H1 (cell line): ENCODE measurements at regions not wholly inside any gene's neighbourhood (a gene's known extent, or its start where the extent isn't known, plus 50 kb on each side); places are given as distances from the start of the nearest gene placed in this dataset.

Experiments used
- CTCF ChIA-PET: fragments of 300-600 bp; sonication (Branson Sonifier 250); formaldehyde crosslinking; loops from one replicate; lab custom pipeline; 2021; ENCODE audit not compliant: partially characterized antibody; lab: Charles Lee
- POLR2A ChIA-PET: fragments of 300-600 bp; sonication (Branson Sonifier 250); formaldehyde crosslinking; loops from one replicate; lab custom pipeline; 2021; ENCODE audit warnings: inconsistent platforms; ENCODE audit not compliant: partially characterized antibody; lab: Charles Lee
- DNase-seq, 2 experiments: peaks; one replicate each; pipeline versions ENCODE4 v3.0.0 to v3.0.0-alpha.2; 2010 to 2022; ENCODE audit warnings: low spot score in 2 of 2, low read depth in 1 of 2, mixed read lengths in 1 of 2
- FAIRE-seq: peaks from 2 replicates; lab custom pipeline; 2011; peaks lifted over from hg19 to GRCh38; lab: Jason Lieb, UNC
- H2AFZ ChIP-seq: 2 replicates; pipeline ENCODE4 v1.8.1; 2012; ENCODE audit warnings: low read length, inconsistent platforms
- H2AK5ac ChIP-seq: 2 replicates; pipeline ENCODE4 v1.6.1; 2013; ENCODE audit warnings: low read depth, low read length
- H2BK120ac ChIP-seq: replicated peaks from 2 replicates; pipeline ENCODE3; 2013; ENCODE audit warnings: low read depth, low read length, inconsistent platforms
- H2BK12ac ChIP-seq: 2 replicates; pipeline ENCODE4 v1.6.1; 2013; ENCODE audit warnings: low read depth, low read length
- H2BK15ac ChIP-seq: 2 replicates; pipeline ENCODE4 v1.6.1; 2013; ENCODE audit warnings: low read length
- H2BK20ac ChIP-seq: 2 replicates; pipeline ENCODE4 v1.6.1; 2013; ENCODE audit warnings: low read length
- H2BK5ac ChIP-seq: 2 replicates; pipeline ENCODE4 v1.6.1; 2013; ENCODE audit warnings: low read depth, low read length
- H3K14ac ChIP-seq: 2 replicates; pipeline ENCODE4 v1.6.1; 2013; ENCODE audit warnings: inconsistent platforms; ENCODE audit not compliant: insufficient read length
- H3K18ac ChIP-seq: 2 replicates; pipeline ENCODE4 v1.6.1; 2013; ENCODE audit warnings: low read length; ENCODE audit errors: extremely low read depth
- H3K23ac ChIP-seq: 2 replicates; pipeline ENCODE4 v1.6.1; 2013; ENCODE audit warnings: inconsistent platforms; ENCODE audit not compliant: insufficient read length
- H3K23me2 ChIP-seq: 2 replicates; pipeline ENCODE4 v1.6.1; 2013; ENCODE audit warnings: low read depth, low read length
- H3K27ac ChIP-seq: 2 replicates; pipeline ENCODE4 v1.6.1; 2011; ENCODE audit warnings: low read depth, low read length, inconsistent platforms
- H3K27me3 ChIP-seq, 4 experiments: replicated peaks in 1 of 4; 1 replicate in 1 of 4; 2 replicates in 3 of 4; pipeline versions ENCODE4 v1.6.1 to v1.8.1; 2011 to 2013; ENCODE audit warnings: low read length in 3 of 4, mild to moderate bottlenecking in 3 of 4, inconsistent platforms in 2 of 4, mixed read lengths in 2 of 4, moderate library complexity in 1 of 4; ENCODE audit not compliant: control insufficient read depth in 3 of 4, insufficient read depth in 3 of 4; ENCODE audit errors: extremely low read depth in 1 of 4
- H3K36me3 ChIP-seq, 4 experiments: 2 replicates each; pipeline versions ENCODE4 v1.6.1 to v1.8.1; 2011 to 2013; ENCODE audit warnings: mild to moderate bottlenecking in 4 of 4, low read length in 3 of 4, moderate library complexity in 2 of 4, control low read depth in 1 of 4, inconsistent platforms in 1 of 4; ENCODE audit not compliant: insufficient read depth in 4 of 4, control insufficient read depth in 2 of 4
- H3K4ac ChIP-seq: replicated peaks from 2 replicates; pipeline ENCODE3; 2013; ENCODE audit warnings: low read length, low read depth, mixed read lengths, inconsistent platforms; ENCODE audit not compliant: insufficient read length
- H3K4me1 ChIP-seq, 4 experiments: replicated peaks in 1 of 4; 1 replicate in 1 of 4; 2 replicates in 3 of 4; pipeline versions ENCODE4 v1.6.1 to v1.8.1; 2011 to 2013; ENCODE audit warnings: low read length in 3 of 4, inconsistent platforms in 2 of 4, mixed read lengths in 1 of 4; ENCODE audit not compliant: insufficient read depth in 4 of 4, control insufficient read depth in 3 of 4
- H3K4me2 ChIP-seq, 2 experiments: 2 replicates each; pipeline versions ENCODE4 v1.6.1 to v1.8.1; 2011 to 2013; ENCODE audit warnings: low read depth in 2 of 2, low read length in 2 of 2, control low read depth in 1 of 2, inconsistent platforms in 1 of 2, mild to moderate bottlenecking in 1 of 2; ENCODE audit not compliant: insufficient read depth in 1 of 2
- H3K4me3 ChIP-seq, 4 experiments: fragments of 200-600, 300-600 bp in 1 of 4; sonication (generic), shearing (Covaris generic), sonication (Bioruptor Twin) in 1 of 4; 2 replicates each; pipeline versions ENCODE4 v1.5.1 to v1.8.1; 2011 to 2016; ENCODE audit warnings: low read length in 4 of 4, low read depth in 3 of 4, control low read depth in 2 of 4, inconsistent platforms in 2 of 4, mild to moderate bottlenecking in 2 of 4, mixed read lengths in 1 of 4, moderate library complexity in 1 of 4; ENCODE audit not compliant: insufficient read depth in 2 of 4; ENCODE audit errors: extremely low read depth in 1 of 4
- H3K56ac ChIP-seq: replicated peaks from 2 replicates; pipeline ENCODE3; 2013; ENCODE audit warnings: low read depth, mild to moderate bottlenecking, mixed read lengths, low read length, inconsistent platforms; ENCODE audit not compliant: insufficient read length
- H3K79me1 ChIP-seq: 2 replicates; pipeline ENCODE4 v1.6.1; 2013; ENCODE audit warnings: low read depth, low read length, control low read depth
- H3K79me2 ChIP-seq, 2 experiments: 2 replicates each; pipeline versions ENCODE4 v1.6.1 to v1.8.1; 2012 to 2013; ENCODE audit warnings: low read length in 2 of 2, mild to moderate bottlenecking in 2 of 2, inconsistent platforms in 1 of 2; ENCODE audit not compliant: insufficient read depth in 2 of 2, control insufficient read depth in 1 of 2
- H3K9ac ChIP-seq, 4 experiments: replicated peaks in 1 of 4; 1 replicate in 1 of 4; 2 replicates in 3 of 4; pipeline versions ENCODE4 v1.6.1 to v1.8.1; 2011 to 2013; ENCODE audit warnings: low read depth in 3 of 4, low read length in 3 of 4, control low read depth in 2 of 4, mild to moderate bottlenecking in 2 of 4, moderate library complexity in 2 of 4, inconsistent platforms in 1 of 4; ENCODE audit errors: extremely low read depth in 1 of 4
- H3K9me3 ChIP-seq, 2 experiments: 2 replicates each; pipeline versions ENCODE4 v1.6.1 to v1.8.1; 2012 to 2013; ENCODE audit warnings: mild to moderate bottlenecking in 2 of 2, moderate library complexity in 2 of 2, control low read depth in 1 of 2, inconsistent platforms in 1 of 2, low read depth in 1 of 2, low read length in 1 of 2, mixed read lengths in 1 of 2; ENCODE audit not compliant: insufficient read depth in 2 of 2
- H4K20me1 ChIP-seq, 2 experiments: replicated peaks in 1 of 2; 2 replicates each; pipeline versions ENCODE3 to v1.8.1; 2011 to 2013; ENCODE audit warnings: inconsistent platforms in 2 of 2, low read length in 2 of 2, mild to moderate bottlenecking in 1 of 2; ENCODE audit not compliant: insufficient read depth in 2 of 2, control insufficient read depth in 1 of 2
- H4K5ac ChIP-seq: 2 replicates; pipeline ENCODE4 v1.6.1; 2013; ENCODE audit warnings: low read length, low read depth, mixed read lengths, inconsistent platforms; ENCODE audit not compliant: insufficient read length
- H4K8ac ChIP-seq: 2 replicates; pipeline ENCODE4 v1.8.0; 2013; ENCODE audit warnings: mild to moderate bottlenecking, moderate library complexity, low read length, inconsistent platforms; ENCODE audit not compliant: insufficient read depth; ENCODE audit errors: extremely low read depth
- H4K91ac ChIP-seq: replicated peaks from 2 replicates; pipeline ENCODE3; 2013; ENCODE audit warnings: low read length, mixed read lengths, inconsistent platforms; ENCODE audit not compliant: insufficient read length
- ASH2L ChIP-seq: fragments of 200-600, 300-600 bp; sonication (generic); IDR thresholded peaks from one replicate; pipeline ENCODE4 v1.7.1; 2017; ENCODE audit warnings: low read length
- whole genome bisulfite sequencing, 2 experiments: shearing (Covaris generic) in 1 of 2; methylation state at CpG; one replicate each; pipeline versions ENCODE4 v1.1.6 to v1.1.7; 2013 to 2015; ENCODE audit warnings: low lambda C conversion rate in 2 of 2, mixed read lengths in 2 of 2, inconsistent platforms in 1 of 2, low coverage in 1 of 2, missing lambda C conversion rate in 1 of 2; ENCODE audit not compliant: insufficient replicate concordance in 2 of 2, insufficient coverage in 1 of 2, insufficient read length in 1 of 2; ENCODE audit errors: extremely low coverage in 1 of 2, missing lambda C conversion rate in 1 of 2; 5-methylcytosine and 5-hydroxymethylcytosine counted together

GRCh38 chr7:130936202-130936931 lies 202.4 kb upstream of the KLF14 start:
- Histone ChIP-seq H3K14ac (no peak overlapping the region), H3K79me2 (no peaks in the 10 kb centered on the region; a peak in 1 of 4 replicates), H3K56ac (no peak overlapping the region), H3K23me2 (no peaks in the 10 kb centered on the region), H4K20me1 (no peaks in the 10 kb centered on the region), H2AFZ (no peak overlapping the region), H3K9ac (no peak overlapping the region), H2BK20ac (no peak overlapping the region), H3K27ac (no peak overlapping the region), H3K36me3 (no peaks in the 10 kb centered on the region), H3K9me3 (no peaks in the 10 kb centered on the region), H2BK12ac (no peak overlapping the region), H4K8ac (no peak overlapping the region), H2BK15ac (no peak overlapping the region), H3K4me1 (peaks cover 2 to 9% (median 3%) of the 10 kb centered on the region in 4 experiments; a peak in 5 of 7 replicates), H3K18ac (no peak overlapping the region), H3K79me1 (no peaks in the 10 kb centered on the region; the same call in 1 of the 2 replicates), H2AK5ac (no peak overlapping the region), H3K23ac (no peak overlapping the region), H3K27me3 (no peaks in the 10 kb centered on the region), H3K4me3 (no peak overlapping the region), H4K91ac (no peak overlapping the region), H4K5ac (no peak overlapping the region), H3K4ac (no peak overlapping the region), H2BK5ac (no peak overlapping the region), H2BK120ac (no peak overlapping the region), H3K4me2 (no peak overlapping the region)
- DNase-seq = no peak
- no peak for TF ChIP-seq ASH2L
- WGBS, 2 experiments = 86% methylated on average over 7 of the region's 7 CpGs; no CpG with 5 or more reads in 1 of the 2 experiments
- POLR2A ChIA-PET = no interaction called here
- no peak for FAIRE-seq
- CTCF ChIA-PET = interaction anchor here (0.9 to 5.7 kb wide), 6 partner anchors 10 to 48 kb away, joined by 3 to 20 read pairs (median 4); no protein-coding TSS in a partner anchor
